BLaER1 treated with 17β-estradiol and CSF1 and Interleukin-3, amounts not matched to agents 10 nM and 100 nM (cell line): ENCODE measurements at regions not wholly inside any gene's neighbourhood (a gene's known extent, or its start where the extent isn't known, plus 50 kb on each side); places are given as distances from the start of the nearest gene placed in this dataset.

ENCODE experiments used
- H3K27ac ChIP-seq, 11 experiments: shearing (Covaris generic); formaldehyde crosslinking; 2 replicates each; pipeline ENCODE4 v1.8.1; 2022
- H3K27me3 ChIP-seq, 11 experiments: shearing (Covaris generic); formaldehyde crosslinking; 2 replicates each; pipeline ENCODE4 v1.8.1; 2022
- H3K36me3 ChIP-seq, 11 experiments: shearing (Covaris generic); formaldehyde crosslinking; 2 replicates each; pipeline ENCODE4 v1.8.1; 2022
- H3K4me1 ChIP-seq, 10 experiments: shearing (Covaris generic); formaldehyde crosslinking; 2 replicates each; pipeline ENCODE4 v1.8.1; 2022
- H3K4me2 ChIP-seq, 11 experiments: shearing (Covaris generic); formaldehyde crosslinking; 2 replicates each; pipeline ENCODE4 v1.8.1; 2022
- H3K4me3 ChIP-seq, 10 experiments: shearing (Covaris generic); formaldehyde crosslinking; 2 replicates each; pipeline ENCODE4 v1.8.1; 2022
- H3K9ac ChIP-seq, 11 experiments: shearing (Covaris generic); formaldehyde crosslinking; 2 replicates each; pipeline ENCODE4 v1.8.1; 2022
- H3K9me3 ChIP-seq, 11 experiments: shearing (Covaris generic); formaldehyde crosslinking; replicated peaks in 1 of 11; 2 replicates each; pipeline ENCODE4 v1.8.1; 2022
- H4K20me1 ChIP-seq, 11 experiments: shearing (Covaris generic); formaldehyde crosslinking; 2 replicates each; pipeline ENCODE4 v1.8.1; 2022
- Cebpa-rat ChIP-seq, 11 experiments: shearing (Covaris generic); IDR thresholded peaks; 2 replicates each; pipeline ENCODE4 v1.8.1; 2022

DNA sequence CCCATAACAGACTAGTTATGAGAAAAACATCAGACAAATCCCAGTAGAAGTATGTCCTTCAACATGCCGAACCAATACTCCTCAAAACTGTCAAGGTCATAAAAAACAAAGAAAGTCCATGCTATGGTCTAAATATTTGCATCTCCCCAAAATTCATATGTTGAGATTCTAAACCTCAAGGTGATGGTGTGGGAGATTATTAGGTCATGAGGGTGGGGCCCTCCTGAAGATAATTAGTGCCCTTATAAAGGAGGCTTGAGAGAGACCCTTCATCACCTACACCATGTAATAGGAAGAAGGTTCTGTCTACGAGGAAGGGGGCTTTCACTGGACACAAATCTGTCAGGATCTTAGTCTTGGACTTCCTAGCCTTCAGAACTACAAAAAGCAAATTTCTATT, 118.6 kb upstream of the GUCY1A2 start:
- H3K36me3 ChIP-seq: no peaks in the 10 kb centered on the region
- no peak overlapping the region for H3K9ac ChIP-seq
- H3K4me1 ChIP-seq: no peaks in the 10 kb centered on the region
- no peaks in the 10 kb centered on the region for H4K20me1 ChIP-seq
- TF ChIP-seq Cebpa-rat (IDR thresholded peaks at IDR 0.05): no peak
- no peaks in the 10 kb centered on the region for H3K27me3 ChIP-seq
- no peak overlapping the region for H3K4me2 ChIP-seq
- peaks cover 0 to 10% (median 7%) of the 10 kb centered on the region in 11 experiments; a peak in 8 of 22 replicates for H3K9me3 ChIP-seq
- no peak overlapping the region for H3K4me3 ChIP-seq
- no peak overlapping the region for H3K27ac ChIP-seq

DNA sequence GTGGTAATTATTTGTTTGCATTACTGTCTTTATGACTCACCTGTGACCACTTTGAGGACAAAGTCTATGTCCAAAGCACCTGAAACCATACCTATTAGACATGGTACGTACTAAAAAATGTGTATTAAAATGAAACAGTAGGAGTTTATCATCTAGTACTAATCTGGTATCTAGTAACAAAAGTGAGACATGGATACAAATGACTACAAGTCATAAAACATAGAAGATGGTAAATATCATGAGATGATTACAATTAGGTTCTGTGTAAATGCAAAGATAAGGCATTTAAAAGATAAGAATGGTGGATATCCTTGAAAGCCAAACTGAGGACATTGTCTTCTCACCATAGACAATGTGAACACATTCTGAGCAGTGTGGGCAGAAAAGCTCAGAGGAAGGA, 113.5 kb upstream of the GUCY1A2 start:
- Histone ChIP-seq H3K4me3 (no peak overlapping the region), H3K4me2 (no peak overlapping the region), H3K27ac (no peak overlapping the region), H4K20me1 (no peaks in the 10 kb centered on the region), H3K27me3 (no peaks in the 10 kb centered on the region), H3K4me1 (no peaks in the 10 kb centered on the region), H3K36me3 (no peaks in the 10 kb centered on the region), H3K9me3 (peaks cover 0 to 6% (median 2%) of the 10 kb centered on the region in 11 experiments; a peak in 6 of 22 replicates), H3K9ac (no peak overlapping the region)
- no peak for TF ChIP-seq Cebpa-rat (IDR thresholded peaks at IDR 0.05)

DNA sequence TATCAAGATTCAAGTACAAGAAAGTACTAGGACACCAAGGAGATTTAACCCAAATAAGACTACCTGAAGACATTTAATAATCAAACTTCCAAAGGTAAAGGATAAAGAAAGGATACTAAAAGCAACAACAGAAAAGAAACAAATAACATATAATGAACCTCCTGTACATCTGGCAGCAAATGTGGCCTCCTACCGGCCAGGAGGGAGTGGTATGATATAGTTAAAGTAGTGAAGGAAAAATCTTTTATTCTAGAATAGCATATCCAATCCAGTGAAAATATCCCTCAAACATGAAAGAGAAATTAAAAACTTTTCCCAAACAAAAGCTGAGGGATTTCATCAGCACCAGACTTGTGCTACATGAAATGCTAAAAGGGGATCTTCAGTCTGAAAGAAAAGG, 104.7 kb upstream of the GUCY1A2 start:
- Histone ChIP-seq H3K27me3 (no peaks in the 10 kb centered on the region), H3K27ac (no peak overlapping the region), H3K36me3 (no peaks in the 10 kb centered on the region), H3K9me3 (peaks cover 0 to 6% (median 0%) of the 10 kb centered on the region in 11 experiments; a peak in 3 of 22 replicates), H3K4me1 (no peaks in the 10 kb centered on the region), H3K4me2 (no peak overlapping the region), H3K9ac (no peak overlapping the region), H3K4me3 (no peak overlapping the region), H4K20me1 (no peaks in the 10 kb centered on the region)
- no peak for TF ChIP-seq Cebpa-rat (IDR thresholded peaks at IDR 0.05)

DNA sequence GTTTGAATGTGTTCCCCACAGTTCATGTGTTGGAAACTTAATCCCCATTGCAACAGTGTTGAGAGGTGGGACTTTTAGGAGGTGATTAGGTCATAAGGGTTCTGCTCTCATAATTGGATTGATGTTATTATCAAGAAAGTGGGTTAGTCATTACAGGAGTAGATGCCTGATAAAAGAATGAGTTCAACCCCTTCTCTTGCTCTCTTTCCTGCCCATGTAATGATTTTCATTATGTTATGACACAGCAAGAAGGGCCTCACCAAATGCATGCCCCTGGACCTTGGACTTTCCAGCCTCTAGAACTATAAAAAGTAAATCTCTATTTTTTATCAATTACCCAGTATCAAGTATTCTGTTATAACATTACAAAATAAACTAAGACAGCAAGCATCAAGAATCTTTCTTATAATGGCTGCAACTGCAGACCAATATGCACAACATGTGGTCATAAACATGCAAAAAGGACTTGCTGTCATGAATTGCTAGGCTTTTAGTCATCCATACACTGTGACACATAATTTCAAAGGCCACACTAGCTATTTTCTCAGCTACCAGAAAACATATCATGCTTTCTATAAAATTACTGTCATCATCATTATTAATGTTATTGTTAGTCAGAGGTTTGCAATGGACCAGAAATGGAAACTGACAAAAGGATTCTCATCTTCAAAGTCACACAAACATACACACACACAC, 99.9 kb upstream of the GUCY1A2 start:
- H3K4me3 ChIP-seq: no peak overlapping the region
- H3K27ac ChIP-seq: no peak overlapping the region
- no peaks in the 10 kb centered on the region for H3K27me3 ChIP-seq
- no peak for TF ChIP-seq Cebpa-rat (IDR thresholded peaks at IDR 0.05)
- H4K20me1 ChIP-seq: no peaks in the 10 kb centered on the region
- no peak overlapping the region for H3K4me2 ChIP-seq
- H3K9me3 ChIP-seq: peaks cover 0 to 12% (median 0%) of the 10 kb centered on the region in 11 experiments; a peak in 5 of 22 replicates
- no peak overlapping the region for H3K9ac ChIP-seq
- no peaks in the 10 kb centered on the region for H3K4me1 ChIP-seq
- no peaks in the 10 kb centered on the region for H3K36me3 ChIP-seq

DNA sequence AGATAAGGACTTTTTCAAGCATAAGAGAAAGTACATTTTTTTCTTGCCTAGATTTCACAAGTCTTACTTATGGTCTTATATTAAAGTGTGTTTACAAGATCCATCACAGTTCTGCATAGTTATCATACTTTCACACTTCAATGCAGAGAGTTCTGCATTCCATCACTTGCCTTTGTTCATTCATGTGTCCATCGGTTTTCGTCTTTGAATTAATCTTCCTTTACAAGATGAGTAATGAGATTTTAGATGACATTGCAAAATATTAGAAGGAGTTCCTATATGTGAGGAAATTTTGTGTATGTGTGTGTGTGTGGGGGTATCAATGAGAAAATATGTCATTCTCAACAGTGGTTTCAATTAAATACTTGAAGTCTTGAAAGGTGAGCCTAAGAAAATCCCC, 98.1 kb upstream of the GUCY1A2 start:
- Histone ChIP-seq H3K4me1 (no peaks in the 10 kb centered on the region), H3K9me3 (peaks cover 0 to 12% (median 0%) of the 10 kb centered on the region in 11 experiments; a peak in 4 of 22 replicates), H3K36me3 (no peaks in the 10 kb centered on the region), H3K4me2 (no peak overlapping the region), H3K9ac (no peak overlapping the region), H3K27me3 (no peaks in the 10 kb centered on the region), H4K20me1 (no peaks in the 10 kb centered on the region), H3K27ac (no peak overlapping the region), H3K4me3 (no peak overlapping the region)
- no peak for TF ChIP-seq Cebpa-rat (IDR thresholded peaks at IDR 0.05)

DNA sequence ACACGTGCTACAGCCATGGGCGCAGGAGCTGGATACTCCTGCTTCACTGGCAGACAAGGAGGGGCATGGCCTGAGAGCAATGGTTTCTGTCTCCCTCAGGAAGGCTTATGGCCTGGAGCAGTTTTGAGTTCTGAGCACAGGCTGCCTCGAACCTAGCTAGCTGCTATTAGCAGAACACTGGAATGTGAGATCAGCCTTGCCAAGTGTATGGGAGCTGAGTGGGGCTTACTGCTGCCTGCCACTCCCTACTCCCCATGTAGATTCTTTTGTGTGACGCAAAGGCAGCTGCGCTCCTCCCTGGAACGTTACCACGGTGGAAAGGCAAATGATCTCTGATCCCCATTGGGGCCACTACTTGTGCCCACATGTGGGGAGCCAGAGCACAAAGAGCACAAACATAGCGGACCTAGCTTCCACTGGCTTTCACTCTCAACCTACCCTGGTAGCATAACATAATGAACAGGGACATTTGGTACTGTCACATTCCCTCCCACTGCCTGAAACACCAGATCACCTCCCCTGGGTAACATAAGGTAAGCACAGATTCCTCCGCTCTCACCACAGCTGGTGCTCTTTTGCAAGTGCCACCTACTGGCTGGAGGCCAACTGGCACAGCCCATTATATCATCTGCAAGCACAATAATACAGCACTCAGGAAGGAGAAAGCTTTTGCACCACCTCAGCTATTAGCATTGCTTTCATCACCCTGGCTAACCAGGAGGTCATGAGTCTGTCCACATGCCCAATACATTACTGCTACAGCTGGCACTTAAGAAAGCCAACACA, 84.6 kb upstream of the GUCY1A2 start:
- no peak for TF ChIP-seq Cebpa-rat (IDR thresholded peaks at IDR 0.05)
- Histone ChIP-seq H3K9me3 (peaks cover 0 to 19% (median 6%) of the 10 kb centered on the region in 11 experiments; a peak in 11 of 22 replicates), H3K27ac (no peak overlapping the region), H3K4me1 (no peaks in the 10 kb centered on the region), H3K4me2 (no peak overlapping the region), H3K4me3 (no peak overlapping the region), H4K20me1 (no peaks in the 10 kb centered on the region), H3K36me3 (no peaks in the 10 kb centered on the region), H3K27me3 (no peaks in the 10 kb centered on the region), H3K9ac (no peak overlapping the region)

DNA sequence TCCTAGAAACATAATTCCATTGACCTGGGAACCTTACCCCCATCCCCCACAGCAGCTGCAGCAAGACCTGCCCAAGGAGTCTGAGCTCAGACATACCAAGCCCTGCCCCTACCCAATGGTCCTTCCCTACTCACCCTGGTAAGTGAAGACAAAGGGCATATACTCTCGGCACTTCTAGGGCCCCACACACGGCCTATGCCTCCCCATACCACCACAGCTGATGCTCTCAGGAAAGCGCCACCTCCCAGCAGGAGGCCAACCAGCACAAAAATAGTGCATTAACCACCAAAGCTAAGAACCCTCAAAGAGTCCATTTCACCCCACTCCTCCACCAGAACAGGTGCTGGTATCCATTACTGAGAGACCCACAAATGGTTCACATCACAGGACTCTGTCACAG, 74.4 kb upstream of the GUCY1A2 start:
- no peaks in the 10 kb centered on the region for H3K4me1 ChIP-seq
- TF ChIP-seq Cebpa-rat (IDR thresholded peaks at IDR 0.05): no peak

DNA sequence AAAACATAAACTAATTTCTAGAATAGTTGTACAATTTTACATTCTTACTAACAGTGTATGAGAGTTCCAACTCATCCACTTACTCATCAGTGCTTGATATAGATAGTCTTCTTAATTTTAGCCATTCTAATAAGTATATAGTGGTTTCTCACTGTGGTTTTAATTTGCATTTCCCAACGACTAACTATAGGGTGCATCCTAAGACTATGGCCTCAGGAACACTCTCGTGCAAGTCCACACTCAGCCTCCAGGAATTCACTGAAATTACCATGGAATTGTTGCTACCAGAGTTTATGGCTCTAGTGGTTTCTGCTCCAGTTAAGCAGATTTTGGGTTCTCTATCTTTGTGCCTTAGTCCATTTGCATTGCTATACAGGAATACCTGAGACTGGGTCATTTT, 60.1 kb upstream of the GUCY1A2 start:
- Histone ChIP-seq H3K4me1 (no peaks in the 10 kb centered on the region), H3K9ac (no peak overlapping the region), H3K27ac (no peak overlapping the region), H3K9me3 (peaks cover 18 to 23% (median 22%) of the 10 kb centered on the region in 11 experiments), H3K4me3 (no peak overlapping the region), H4K20me1 (no peaks in the 10 kb centered on the region), H3K27me3 (no peaks in the 10 kb centered on the region), H3K36me3 (no peaks in the 10 kb centered on the region), H3K4me2 (no peak overlapping the region)
- no peak for TF ChIP-seq Cebpa-rat (IDR thresholded peaks at IDR 0.05)

More for the DNA sequence above, 74.4 kb upstream of the GUCY1A2 start:
- Histone ChIP-seq H3K27me3 (no peaks in the 10 kb centered on the region), H3K4me2 (no peak overlapping the region), H3K9ac (no peak overlapping the region), H3K9me3 (peaks cover 0 to 18% (median 0%) of the 10 kb centered on the region in 11 experiments; a peak in 4 of 22 replicates), H4K20me1 (no peaks in the 10 kb centered on the region), H3K27ac (no peak overlapping the region), H3K36me3 (no peaks in the 10 kb centered on the region), H3K4me3 (no peak overlapping the region)

DNA sequence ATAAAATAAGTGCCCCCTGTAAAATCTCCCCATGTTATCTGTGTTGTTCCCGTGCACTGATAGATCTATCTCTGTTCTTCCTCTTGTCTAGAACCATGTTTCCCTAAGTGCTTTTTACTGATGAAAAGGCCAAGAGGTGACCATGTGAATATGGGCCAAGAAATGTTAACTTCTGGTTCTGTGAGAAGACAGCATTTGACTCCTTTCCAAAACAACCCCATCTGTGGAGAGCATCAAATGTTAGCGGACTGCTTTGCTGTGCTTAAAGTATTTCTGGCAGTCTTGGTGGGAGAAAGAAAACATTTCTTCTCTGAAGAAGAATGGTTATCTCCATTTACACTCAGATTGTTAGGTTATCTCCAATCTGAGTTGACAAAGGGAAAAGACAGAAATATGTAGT, 58.6 kb upstream of the GUCY1A2 start:
- no peak overlapping the region for H3K4me2 ChIP-seq
- H3K4me3 ChIP-seq: no peak overlapping the region
- H4K20me1 ChIP-seq: no peaks in the 10 kb centered on the region
- H3K36me3 ChIP-seq: no peaks in the 10 kb centered on the region
- no peak for TF ChIP-seq Cebpa-rat (IDR thresholded peaks at IDR 0.05)
- peaks cover 7 to 9% (median 7%) of the 10 kb centered on the region in 11 experiments for H3K9me3 ChIP-seq
- H3K27me3 ChIP-seq: no peaks in the 10 kb centered on the region
- H3K27ac ChIP-seq: no peak overlapping the region
- H3K4me1 ChIP-seq: no peaks in the 10 kb centered on the region
- no peak overlapping the region for H3K9ac ChIP-seq
